Amniotic stem cell (primary cell): ENCODE measurements at regions not wholly inside any gene's neighbourhood (a gene's known extent, or its start where the extent isn't known, plus 50 kb on each side); places are given as distances from the start of the nearest gene placed in this dataset.
"Not testable (repeated sequence)": the region's sequence is repeated elsewhere in the genome, so short reads cannot be mapped to it uniquely, and the experiment has no call there.

ENCODE experiments used
- DNase-seq: peaks from one replicate; lab custom pipeline; 2025; lab: John Stamatoyannopoulos, UW

GRCh38 chr12:97985834-97986233 lies 523.2 kb downstream of the RMST start:
- no peak for DNase-seq

- not testable (repeated sequence) for DNase-seq
Measured at GRCh38 chr12:97988588-97988987, 526.0 kb downstream of the RMST start.

GRCh38 chr12:97989366-97989940 lies 525.9 kb upstream of the TMPO start:
- no peak for DNase-seq

GRCh38 chr12:97994746-97995484 lies 520.5 kb upstream of the TMPO start:
- no peak for DNase-seq

- no peak for DNase-seq
Measured at GRCh38 chr12:97995559-97995958, 519.8 kb upstream of the TMPO start.

GRCh38 chr12:98001430-98001829 lies 514.0 kb upstream of the TMPO start:
- no peak for DNase-seq

GRCh38 chr12:98002887-98003493 lies 512.4 kb upstream of the TMPO start:
- DNase-seq = no peak

- no peak for DNase-seq
Measured at GRCh38 chr12:98007963-98008362, 507.4 kb upstream of the TMPO start.

- DNase-seq = no peak
Measured at GRCh38 chr12:98013560-98013959, 501.8 kb upstream of the TMPO start.

GRCh38 chr12:98018836-98019235 lies 496.6 kb upstream of the TMPO start:
- DNase-seq = no peak

GRCh38 chr12:98020376-98020775 lies 495.0 kb upstream of the TMPO start:
- DNase-seq = no peak

GRCh38 chr12:98022961-98023360 lies 492.4 kb upstream of the TMPO start:
- DNase-seq = no peak

- no peak for DNase-seq
Measured at GRCh38 chr12:98037401-98038140, 477.8 kb upstream of the TMPO start.

- no peak for DNase-seq
Measured at GRCh38 chr12:98042668-98043067, 472.7 kb upstream of the TMPO start.

- DNase-seq = no peak
Measured at GRCh38 chr12:98045395-98045794, 470.0 kb upstream of the TMPO start.

GRCh38 chr12:98048326-98048725 lies 467.1 kb upstream of the TMPO start:
- DNase-seq = no peak

GRCh38 chr12:98053202-98053601 lies 462.2 kb upstream of the TMPO start:
- DNase-seq = no peak

- DNase-seq = no peak
Measured at GRCh38 chr12:98057701-98058100, 457.7 kb upstream of the TMPO start.

- no peak for DNase-seq
Measured at GRCh38 chr12:98058213-98058612, 457.2 kb upstream of the TMPO start.

- DNase-seq = no peak
Measured at GRCh38 chr12:98058838-98059237, 456.6 kb upstream of the TMPO start.

GRCh38 chr12:98059659-98060343 lies 455.6 kb upstream of the TMPO start:
- DNase-seq = no peak

- no peak for DNase-seq
Measured at GRCh38 chr12:98060411-98060810, 455.0 kb upstream of the TMPO start.
